DND-41 (cell line): ENCODE measurements at regions not wholly inside any gene's neighbourhood (a gene's known extent, or its start where the extent isn't known, plus 50 kb on each side); places are given as distances from the start of the nearest gene placed in this dataset.

Experiments
- ATAC-seq: fragments of 200-7000 bp; cut with Tn5 transposase; 3 replicates; pipeline ENCODE4 v1.9.1; 2021; ENCODE audit warnings: low read depth; ENCODE audit not compliant: insufficient read depth
- DNase-seq: peaks from one replicate; pipeline ENCODE4 v3.0.0-alpha.2; 2020
- H2AFZ ChIP-seq: 2 replicates; pipeline ENCODE4 v1.6.0; 2012; ENCODE audit warnings: low read depth, low read length
- H3K27ac ChIP-seq: 2 replicates; pipeline ENCODE4 v1.5.1; 2012; ENCODE audit warnings: low read length, inconsistent platforms
- H3K27me3 ChIP-seq: fragments of 200-600 bp; sonication (generic); 2 replicates; pipeline ENCODE4 v1.6.0; 2012; ENCODE audit warnings: low read length, mild to moderate bottlenecking, inconsistent platforms; ENCODE audit not compliant: insufficient read depth, poor library complexity
- H3K36me3 ChIP-seq: 2 replicates; pipeline ENCODE4 v1.5.1; 2012; ENCODE audit warnings: low read length, inconsistent platforms; ENCODE audit not compliant: insufficient read depth
- H3K4me1 ChIP-seq: 2 replicates; pipeline ENCODE4 v1.5.1; 2012; ENCODE audit warnings: mild to moderate bottlenecking, low read length; ENCODE audit not compliant: insufficient read depth
- H3K4me2 ChIP-seq: 2 replicates; pipeline ENCODE4 v1.6.0; 2012; ENCODE audit warnings: mild to moderate bottlenecking, moderate library complexity, low read length, inconsistent platforms; ENCODE audit not compliant: insufficient read depth
- H3K4me3 ChIP-seq, 2 experiments: fragments of 200-600 bp in 1 of 2; shearing (Covaris generic) in 1 of 2; 2 replicates each; pipeline ENCODE4 v1.5.1; 2012 to 2016; ENCODE audit warnings: inconsistent platforms in 2 of 2, low read length in 2 of 2, mild to moderate bottlenecking in 2 of 2, low read depth in 1 of 2, moderate library complexity in 1 of 2
- H3K79me2 ChIP-seq: 2 replicates; pipeline ENCODE4 v1.6.0; 2012; ENCODE audit warnings: low read length, inconsistent platforms; ENCODE audit not compliant: insufficient read depth
- H3K9ac ChIP-seq: 2 replicates; pipeline ENCODE4 v1.6.0; 2012; ENCODE audit warnings: low read depth, mild to moderate bottlenecking, inconsistent platforms, low read length, moderate library complexity
- H3K9me3 ChIP-seq: 2 replicates; pipeline ENCODE4 v1.5.1; 2012; ENCODE audit warnings: low read length, moderate library complexity, mild to moderate bottlenecking, inconsistent platforms; ENCODE audit not compliant: insufficient read depth, severe bottlenecking
- H4K20me1 ChIP-seq: 2 replicates; pipeline ENCODE4 v1.6.0; 2012; ENCODE audit warnings: low read length; ENCODE audit not compliant: insufficient read depth
- EZH2 ChIP-seq: IDR thresholded peaks from 3 replicates; pipeline ENCODE4 v1.6.1; 2012; ENCODE audit warnings: borderline replicate concordance, low read depth, mild to moderate bottlenecking, moderate library complexity, low read length, inconsistent platforms; ENCODE audit not compliant: severe bottlenecking
- TF ChIP-seq, protein P1 (sequence below): IDR thresholded peaks from 2 replicates; pipeline ENCODE4 v1.5.1; 2012; ENCODE audit warnings: borderline replicate concordance, low read length, moderate library complexity, mild to moderate bottlenecking; ENCODE audit not compliant: poor library complexity, severe bottlenecking; ENCODE audit errors: extremely low read depth

GRCh38 chr11:8838248-8838647 lies 72.7 kb upstream of the AKIP1 start:
- Histone ChIP-seq H3K36me3 (no peaks in the 10 kb centered on the region), H3K4me1 (peaks cover 9% of the 10 kb centered on the region), H3K27ac (no peak overlapping the region), H4K20me1 (no peaks in the 10 kb centered on the region), H3K9me3 (no peaks in the 10 kb centered on the region), H2AFZ (no peak overlapping the region), H3K27me3 (peaks cover 9% of the 10 kb centered on the region), H3K4me3 (no peak overlapping the region), H3K4me2 (no peak overlapping the region), H3K79me2 (no peaks in the 10 kb centered on the region), H3K9ac (no peak overlapping the region)
- DNase-seq (no peak), ATAC-seq (no peak)
- no peak for TF ChIP-seq EZH2
- TF ChIP-seq, protein P1, sequence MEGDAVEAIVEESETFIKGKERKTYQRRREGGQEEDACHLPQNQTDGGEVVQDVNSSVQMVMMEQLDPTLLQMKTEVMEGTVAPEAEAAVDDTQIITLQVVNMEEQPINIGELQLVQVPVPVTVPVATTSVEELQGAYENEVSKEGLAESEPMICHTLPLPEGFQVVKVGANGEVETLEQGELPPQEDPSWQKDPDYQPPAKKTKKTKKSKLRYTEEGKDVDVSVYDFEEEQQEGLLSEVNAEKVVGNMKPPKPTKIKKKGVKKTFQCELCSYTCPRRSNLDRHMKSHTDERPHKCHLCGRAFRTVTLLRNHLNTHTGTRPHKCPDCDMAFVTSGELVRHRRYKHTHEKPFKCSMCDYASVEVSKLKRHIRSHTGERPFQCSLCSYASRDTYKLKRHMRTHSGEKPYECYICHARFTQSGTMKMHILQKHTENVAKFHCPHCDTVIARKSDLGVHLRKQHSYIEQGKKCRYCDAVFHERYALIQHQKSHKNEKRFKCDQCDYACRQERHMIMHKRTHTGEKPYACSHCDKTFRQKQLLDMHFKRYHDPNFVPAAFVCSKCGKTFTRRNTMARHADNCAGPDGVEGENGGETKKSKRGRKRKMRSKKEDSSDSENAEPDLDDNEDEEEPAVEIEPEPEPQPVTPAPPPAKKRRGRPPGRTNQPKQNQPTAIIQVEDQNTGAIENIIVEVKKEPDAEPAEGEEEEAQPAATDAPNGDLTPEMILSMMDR, result no peak

DNA sequence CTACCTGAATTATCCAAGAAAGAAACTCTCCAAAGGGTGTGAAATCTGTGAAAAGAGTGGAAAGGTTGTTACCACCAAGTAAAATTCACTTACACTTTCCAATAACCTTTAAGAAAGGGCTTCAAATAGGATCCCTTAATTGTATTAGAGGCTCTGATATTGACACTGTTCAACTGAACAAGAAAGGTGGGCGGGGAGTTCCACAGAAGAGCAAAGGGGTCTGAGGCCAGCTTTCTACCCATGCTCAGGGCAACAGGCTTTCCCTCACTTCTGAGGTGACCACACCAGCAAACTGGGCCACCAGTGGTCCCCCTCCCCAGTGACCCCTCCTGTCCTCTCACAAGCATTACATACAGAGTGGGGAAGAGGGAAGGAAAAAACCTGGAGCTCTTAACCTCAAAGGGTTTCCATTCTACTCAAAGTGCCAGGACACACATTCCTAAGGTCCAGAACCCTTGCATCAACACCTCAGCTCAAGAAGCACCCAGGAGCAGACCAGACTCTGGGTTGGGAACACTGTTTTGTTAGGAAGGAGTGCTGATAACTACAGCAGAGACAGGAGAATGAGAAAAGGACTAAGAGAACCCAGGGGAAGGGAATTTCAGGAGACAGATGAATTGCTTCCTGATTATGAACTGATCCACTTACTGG lies 71.6 kb upstream of the AKIP1 start:
- DNase-seq (no peak), ATAC-seq (no peak)
- Histone ChIP-seq H3K4me2 (no peak overlapping the region), H3K36me3 (no peaks in the 10 kb centered on the region), H4K20me1 (no peaks in the 10 kb centered on the region), H2AFZ (no peak overlapping the region), H3K27ac (no peak overlapping the region), H3K9me3 (no peaks in the 10 kb centered on the region), H3K79me2 (no peaks in the 10 kb centered on the region), H3K4me3 (no peak overlapping the region), H3K9ac (no peak overlapping the region), H3K27me3 (peaks cover 9% of the 10 kb centered on the region), H3K4me1 (no peaks in the 10 kb centered on the region)
- TF ChIP-seq EZH2, result no peak
- TF ChIP-seq, protein P1, result no peak

DNA sequence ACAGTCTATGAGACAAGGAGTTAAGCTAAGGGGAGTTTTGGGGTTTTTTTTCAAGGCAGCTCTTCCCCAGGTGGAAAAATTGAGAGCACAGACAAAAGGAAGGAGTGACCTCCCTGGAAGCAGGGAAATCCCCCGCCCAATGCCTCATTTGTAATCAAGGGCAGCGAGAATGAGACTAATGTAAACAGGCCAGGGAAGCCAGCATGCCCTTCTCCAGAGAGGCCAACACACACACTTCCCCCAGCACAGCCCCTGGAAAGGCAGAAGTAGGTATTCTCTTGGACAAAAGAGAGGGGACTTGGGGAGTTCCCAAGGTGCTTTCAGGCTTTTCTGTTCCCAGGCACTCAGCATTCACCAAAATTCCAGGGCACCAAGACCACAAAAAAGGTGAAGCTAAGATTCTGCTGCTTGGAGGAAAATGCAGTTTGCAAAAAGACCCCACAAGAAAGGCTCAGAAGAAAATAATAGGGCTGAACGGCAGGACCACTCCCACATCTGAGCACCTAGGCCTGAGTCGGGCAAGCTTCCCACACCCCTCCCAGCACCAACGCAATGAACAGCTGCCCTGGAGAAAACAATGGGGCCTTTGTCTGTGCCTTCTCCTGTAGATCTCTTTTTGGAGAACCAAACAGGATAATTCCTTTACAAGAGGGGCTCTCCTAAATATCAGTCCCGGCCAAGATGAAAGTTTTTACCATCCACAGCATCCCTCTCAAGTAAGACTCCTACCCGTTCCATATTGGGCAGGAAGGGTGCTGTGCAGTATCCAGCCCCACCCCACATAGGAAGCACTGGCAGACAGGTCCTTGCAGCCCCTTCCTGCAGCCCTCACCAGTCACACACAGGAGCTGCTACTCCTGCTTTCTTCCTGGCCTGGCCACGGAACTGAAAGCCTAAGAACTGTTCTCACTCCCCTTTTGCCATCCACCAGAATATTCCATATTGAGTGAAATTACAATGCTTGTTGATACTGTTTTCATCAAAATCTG lies 70.7 kb upstream of the AKIP1 start:
- Histone ChIP-seq H3K36me3 (no peaks in the 10 kb centered on the region), H3K4me3 (no peak overlapping the region), H3K9ac (no peak overlapping the region), H3K27me3 (peaks cover 9% of the 10 kb centered on the region), H3K79me2 (no peaks in the 10 kb centered on the region), H3K4me1 (no peaks in the 10 kb centered on the region), H3K27ac (no peak overlapping the region), H2AFZ (no peak overlapping the region), H3K4me2 (no peak overlapping the region), H4K20me1 (no peaks in the 10 kb centered on the region), H3K9me3 (no peaks in the 10 kb centered on the region)
- DNase-seq, result no peak
- no peak for TF ChIP-seq EZH2
- TF ChIP-seq, protein P1, result no peak
- ATAC-seq, result no peak
